OCI-M1 (cell line): ENCODE measurements at regions not wholly inside any gene's neighbourhood (a gene's known extent, or its start where the extent isn't known, plus 50 kb on each side); places are given as distances from the start of the nearest gene placed in this dataset.

Experiments
- DNase-seq: peaks from one replicate; lab custom pipeline; 2025; lab: John Stamatoyannopoulos, UW

- peak; percentile 48 for DNase-seq
These were observed 510.8 kb upstream of the POU3F2 start for GRCh38 chr6:98323605-98324004.

GRCh38 chr6:98324446-98324845, 509.9 kb upstream of the POU3F2 start:
- no peak for DNase-seq

GRCh38 chr6:98325366-98325765, 509.0 kb upstream of the POU3F2 start:
- no peak for DNase-seq

- no peak for DNase-seq
These were observed 501.1 kb upstream of the POU3F2 start for GRCh38 chr6:98333273-98333672.

- DNase-seq = no peak
These were observed 498.8 kb upstream of the POU3F2 start for GRCh38 chr6:98335594-98335993.

- DNase-seq = no peak
These were observed 494.9 kb upstream of the POU3F2 start for GRCh38 chr6:98339506-98339905.

- DNase-seq = no peak
These were observed 491.4 kb upstream of the POU3F2 start for GRCh38 chr6:98343004-98343403.

GRCh38 chr6:98343797-98344196, 490.6 kb upstream of the POU3F2 start:
- no peak for DNase-seq

GRCh38 chr6:98352348-98352747, 482.0 kb upstream of the POU3F2 start:
- no peak for DNase-seq

- no peak for DNase-seq
These were observed 476.2 kb upstream of the POU3F2 start for GRCh38 chr6:98358173-98358572.

GRCh38 chr6:98366371-98366770, 468.0 kb upstream of the POU3F2 start:
- no peak for DNase-seq

- DNase-seq = no peak
These were observed 453.8 kb upstream of the POU3F2 start for GRCh38 chr6:98380589-98380988.

GRCh38 chr6:98382246-98382645, 452.1 kb upstream of the POU3F2 start:
- DNase-seq = no peak

GRCh38 chr6:98384334-98384733, 450.0 kb upstream of the POU3F2 start:
- DNase-seq = no peak

- no peak for DNase-seq
These were observed 449.6 kb upstream of the POU3F2 start for GRCh38 chr6:98384801-98385200.

GRCh38 chr6:98395610-98396166, 438.7 kb upstream of the POU3F2 start:
- no peak for DNase-seq

- no peak for DNase-seq
These were observed 418.3 kb upstream of the POU3F2 start for GRCh38 chr6:98416027-98416426.

- DNase-seq = peak; percentile 12
These were observed 417.7 kb upstream of the POU3F2 start for GRCh38 chr6:98416497-98417158.

- DNase-seq = no peak
These were observed 400.9 kb upstream of the POU3F2 start for GRCh38 chr6:98433325-98434056.

- no peak for DNase-seq
These were observed 390.7 kb upstream of the POU3F2 start for GRCh38 chr6:98443633-98444032.

- no peak for DNase-seq
These were observed 381.7 kb upstream of the POU3F2 start for GRCh38 chr6:98452685-98453084.

GRCh38 chr6:98454809-98455322, 379.5 kb upstream of the POU3F2 start:
- no peak for DNase-seq

GRCh38 chr6:98458708-98459107, 375.7 kb upstream of the POU3F2 start:
- DNase-seq = no peak
